Tibial nerve (tissue), 4 donors: ENCODE measurements at regions not wholly inside any gene's neighbourhood (a gene's known extent, or its start where the extent isn't known, plus 50 kb on each side); places are given as distances from the start of the nearest gene placed in this dataset.

Source experiments
- DNase-seq, 2 donors: peaks; one replicate each; pipeline ENCODE4 v3.0.0-alpha.2; 2019; ENCODE audit warnings: low spot score in 2 of 2
- H3K27ac ChIP-seq, 4 donors: fragments of 200-600 bp; sonication (generic) in 3 of 4; one replicate each; pipeline ENCODE4 v1.5.1; 2017 to 2019; ENCODE audit warnings: mild to moderate bottlenecking in 1 of 4
- H3K27me3 ChIP-seq, 2 donors: fragments of 200-600 bp; sonication (generic) in 1 of 2; one replicate each; pipeline versions ENCODE4 v1.5.1 to v1.6.0; 2017 to 2019
- H3K36me3 ChIP-seq, 3 donors: fragments of 200-600 bp; sonication (generic); one replicate each; pipeline ENCODE4 v1.5.1; 2018 to 2019
- H3K4me1 ChIP-seq, 4 donors: fragments of 200-600 bp; sonication (generic) in 3 of 4; one replicate each; pipeline ENCODE4 v1.5.1; 2017 to 2019
- H3K4me3 ChIP-seq, 4 donors: fragments of 200-600 bp; sonication (generic) in 3 of 4; one replicate each; pipeline ENCODE4 v1.5.1; 2017 to 2019; ENCODE audit warnings: mild to moderate bottlenecking in 1 of 4, moderate library complexity in 1 of 4
- H3K9me3 ChIP-seq, 4 donors: fragments of 200-600 bp; sonication (generic) in 3 of 4; one replicate each; pipeline ENCODE4 v1.5.1; 2017 to 2019
- CTCF ChIP-seq, 5 experiments: fragments of 200-600 bp in 3 of 5; fragments of 450-650 bp in 2 of 5; sonication (generic) in 3 of 5; IDR thresholded peaks; one replicate each; pipeline ENCODE4 v1.5.1; 2016 to 2019; ENCODE audit warnings: antibody characterized with exemption in 5 of 5, mild to moderate bottlenecking in 3 of 5, moderate library complexity in 2 of 5
- EP300 ChIP-seq, 2 donors: sonication (generic); formaldehyde crosslinking; IDR thresholded peaks; one replicate each; pipeline ENCODE4 v1.6.1; 2017; ENCODE audit warnings: antibody characterized with exemption in 2 of 2, mild to moderate bottlenecking in 1 of 2
- POLR2A ChIP-seq, 2 donors: fragments of 450-650 bp; IDR thresholded peaks; one replicate each; pipeline ENCODE4 v1.6.1; 2017; ENCODE audit warnings: antibody characterized with exemption in 2 of 2, mild to moderate bottlenecking in 2 of 2, moderate library complexity in 2 of 2
- WGBS, 2 donors: methylation state at CpG; one replicate each; pipeline ENCODE4 v1.1.5; 2018; 5-methylcytosine and 5-hydroxymethylcytosine counted together

- H3K4me1 ChIP-seq, result no peaks in the 10 kb centered on the region
- no peak overlapping the region for H3K27ac ChIP-seq
- TF ChIP-seq POLR2A (IDR thresholded peaks at IDR 0.05) (no peak), EP300 (IDR thresholded peaks at IDR 0.05) (no peak), CTCF (IDR thresholded peaks at IDR 0.05) (no peak)
- no peaks in the 10 kb centered on the region for H3K9me3 ChIP-seq
- DNase-seq, result no peak
- H3K27me3 ChIP-seq, result no peaks in the 10 kb centered on the region
- H3K36me3 ChIP-seq, result no peaks in the 10 kb centered on the region
- H3K4me3 ChIP-seq, result no peak overlapping the region
These were observed 404.8 kb downstream of the EPHA5 start for GRCh38 chr4:65265526-65265925.

GRCh38 chr4:65259296-65259695 is 411.0 kb downstream of the EPHA5 start:
- Histone ChIP-seq H3K9me3 (no peaks in the 10 kb centered on the region), H3K36me3 (no peaks in the 10 kb centered on the region), H3K27me3 (no peaks in the 10 kb centered on the region), H3K27ac (no peak overlapping the region), H3K4me1 (no peaks in the 10 kb centered on the region), H3K4me3 (no peak overlapping the region)
- no peak for TF ChIP-seq POLR2A (IDR thresholded peaks at IDR 0.05)
- no peak for TF ChIP-seq EP300 (IDR thresholded peaks at IDR 0.05)
- no peak for TF ChIP-seq CTCF (IDR thresholded peaks at IDR 0.05)
- WGBS, 2 donors, result 56 to 65% methylated on average over 3 of the region's 3 CpGs
- no peak for DNase-seq

GRCh38 chr4:65250916-65251315 is 419.4 kb downstream of the EPHA5 start:
- no peak for DNase-seq
- WGBS, 2 donors, result 94 to 97% methylated on average over 2 of the region's 2 CpGs
- no peaks in the 10 kb centered on the region for H3K9me3 ChIP-seq
- H3K27ac ChIP-seq, result no peak overlapping the region
- TF ChIP-seq EP300 (IDR thresholded peaks at IDR 0.05) (no peak), CTCF (IDR thresholded peaks at IDR 0.05) (no peak), POLR2A (IDR thresholded peaks at IDR 0.05) (no peak)
- no peaks in the 10 kb centered on the region for H3K4me1 ChIP-seq
- H3K27me3 ChIP-seq, result no peaks in the 10 kb centered on the region
- no peak overlapping the region for H3K4me3 ChIP-seq
- H3K36me3 ChIP-seq, result no peaks in the 10 kb centered on the region

- no peaks in the 10 kb centered on the region for H3K9me3 ChIP-seq
- H3K4me1 ChIP-seq, result no peaks in the 10 kb centered on the region
- no peaks in the 10 kb centered on the region for H3K36me3 ChIP-seq
- H3K4me3 ChIP-seq, result no peak overlapping the region
- TF ChIP-seq EP300 (IDR thresholded peaks at IDR 0.05), result no peak
- TF ChIP-seq CTCF (IDR thresholded peaks at IDR 0.05), result no peak
- TF ChIP-seq POLR2A (IDR thresholded peaks at IDR 0.05), result no peak
- no peak overlapping the region for H3K27ac ChIP-seq
- no peaks in the 10 kb centered on the region for H3K27me3 ChIP-seq
- no peak for DNase-seq
These were observed 421.2 kb downstream of the EPHA5 start for GRCh38 chr4:65249111-65249510.

- H3K27ac ChIP-seq, result no peak overlapping the region
- peaks cover 0 to 9% (median 0%) of the 10 kb centered on the region in 4 donors for H3K9me3 ChIP-seq
- DNase-seq, result no peak
- no peaks in the 10 kb centered on the region for H3K36me3 ChIP-seq
- WGBS, 2 donors, result 92 to 97% methylated on average over 11 to 16 of the region's 16 CpGs
- no peaks in the 10 kb centered on the region for H3K27me3 ChIP-seq
- TF ChIP-seq POLR2A (IDR thresholded peaks at IDR 0.05) (no peak), EP300 (IDR thresholded peaks at IDR 0.05) (no peak), CTCF (IDR thresholded peaks at IDR 0.05) (no peak)
- H3K4me3 ChIP-seq, result no peak overlapping the region
- peaks cover 0 to 8% (median 0%) of the 10 kb centered on the region in 4 donors for H3K4me1 ChIP-seq
These were observed 428.0 kb downstream of the EPHA5 start for GRCh38 chr4:65242156-65242846.
